DOHH2 (cell line): ENCODE measurements at regions not wholly inside any gene's neighbourhood (a gene's known extent, or its start where the extent isn't known, plus 50 kb on each side); places are given as distances from the start of the nearest gene placed in this dataset.

Experiments
- EZH2phosphoT487 ChIP-seq: fragments of 200-600 bp; sonication (generic); IDR thresholded peaks from 2 replicates; pipeline ENCODE4 v1.6.1; 2017; ENCODE audit warnings: borderline replicate concordance, mild to moderate bottlenecking, antibody characterized with exemption, low read length, moderate library complexity, mixed read lengths
- TF ChIP-seq, protein P1 (sequence below): fragments of 200-600 bp; sonication (generic); IDR thresholded peaks from one replicate; pipeline ENCODE4 v1.5.1; 2014; ENCODE audit warnings: antibody characterized with exemption, mild to moderate bottlenecking, low read depth, low read length; ENCODE audit not compliant: poor library complexity, severe bottlenecking

DNA sequence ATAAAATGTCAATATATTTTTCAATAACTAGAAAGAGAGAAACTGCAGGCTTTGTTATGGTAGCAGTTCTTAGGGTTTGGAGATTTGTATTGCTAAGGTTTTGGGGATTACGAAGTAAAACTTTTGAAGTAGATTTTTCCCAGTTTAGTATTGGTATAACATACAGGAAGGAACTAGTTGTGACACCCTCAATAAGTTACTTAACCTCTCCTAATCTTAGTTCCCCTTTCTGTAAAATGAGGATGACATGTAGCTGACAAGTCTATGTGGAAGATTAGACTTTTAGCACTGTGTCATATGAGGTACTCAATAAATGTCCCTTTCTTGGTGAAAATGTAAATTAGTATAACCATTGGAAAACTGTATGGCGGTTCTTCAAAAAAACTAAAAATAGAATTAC, 73.4 kb upstream of the ATG10 start:
- TF ChIP-seq, protein P1, sequence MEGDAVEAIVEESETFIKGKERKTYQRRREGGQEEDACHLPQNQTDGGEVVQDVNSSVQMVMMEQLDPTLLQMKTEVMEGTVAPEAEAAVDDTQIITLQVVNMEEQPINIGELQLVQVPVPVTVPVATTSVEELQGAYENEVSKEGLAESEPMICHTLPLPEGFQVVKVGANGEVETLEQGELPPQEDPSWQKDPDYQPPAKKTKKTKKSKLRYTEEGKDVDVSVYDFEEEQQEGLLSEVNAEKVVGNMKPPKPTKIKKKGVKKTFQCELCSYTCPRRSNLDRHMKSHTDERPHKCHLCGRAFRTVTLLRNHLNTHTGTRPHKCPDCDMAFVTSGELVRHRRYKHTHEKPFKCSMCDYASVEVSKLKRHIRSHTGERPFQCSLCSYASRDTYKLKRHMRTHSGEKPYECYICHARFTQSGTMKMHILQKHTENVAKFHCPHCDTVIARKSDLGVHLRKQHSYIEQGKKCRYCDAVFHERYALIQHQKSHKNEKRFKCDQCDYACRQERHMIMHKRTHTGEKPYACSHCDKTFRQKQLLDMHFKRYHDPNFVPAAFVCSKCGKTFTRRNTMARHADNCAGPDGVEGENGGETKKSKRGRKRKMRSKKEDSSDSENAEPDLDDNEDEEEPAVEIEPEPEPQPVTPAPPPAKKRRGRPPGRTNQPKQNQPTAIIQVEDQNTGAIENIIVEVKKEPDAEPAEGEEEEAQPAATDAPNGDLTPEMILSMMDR: no peak
- TF ChIP-seq EZH2phosphoT487: no peak
